Left lobe of liver (tissue), 2 donors: ENCODE measurements at regions not wholly inside any gene's neighbourhood (a gene's known extent, or its start where the extent isn't known, plus 50 kb on each side); places are given as distances from the start of the nearest gene placed in this dataset.

Experiments
- ATAC-seq: fragments of 200-7000 bp; cut with Tn5 transposase; one replicate; pipeline ENCODE4 v1.9.1; 2020; ENCODE audit warnings: mild to moderate bottlenecking, moderate library complexity
- DNase-seq: peaks from one replicate; pipeline ENCODE4 v3.0.0-alpha.2; 2020; ENCODE audit warnings: low spot score
- donor health status: DM: no; HTN: no; CAD: no; lungs with moderate emphysema.
- donor health status: DM: no; HTN: yes; CAD: no.

DNA sequence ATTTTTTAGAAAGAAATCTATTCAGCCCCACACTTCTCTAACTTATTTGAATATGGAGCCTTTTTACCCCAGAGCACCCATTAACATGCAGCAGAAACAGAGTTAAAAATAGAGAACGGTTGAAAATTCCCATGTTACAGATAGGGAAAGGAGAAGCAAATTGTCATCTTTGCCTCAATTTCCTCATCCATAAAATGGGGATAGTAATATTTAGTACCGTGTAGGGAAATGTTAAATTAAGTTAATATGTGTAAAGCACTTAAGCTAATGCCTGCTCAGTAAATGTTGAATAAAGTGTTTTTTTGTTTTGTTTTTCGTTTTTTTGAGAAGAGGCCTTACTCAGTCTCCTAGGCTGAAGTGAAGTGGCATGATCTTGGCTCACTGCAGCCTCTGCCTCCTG, 50.3 kb downstream of the NAV1 start:
- ATAC-seq: no peak
- DNase-seq: no peak

GRCh38 chr1:201590474-201590873, 51.5 kb downstream of the NAV1 start:
- no peak for ATAC-seq

DNA sequence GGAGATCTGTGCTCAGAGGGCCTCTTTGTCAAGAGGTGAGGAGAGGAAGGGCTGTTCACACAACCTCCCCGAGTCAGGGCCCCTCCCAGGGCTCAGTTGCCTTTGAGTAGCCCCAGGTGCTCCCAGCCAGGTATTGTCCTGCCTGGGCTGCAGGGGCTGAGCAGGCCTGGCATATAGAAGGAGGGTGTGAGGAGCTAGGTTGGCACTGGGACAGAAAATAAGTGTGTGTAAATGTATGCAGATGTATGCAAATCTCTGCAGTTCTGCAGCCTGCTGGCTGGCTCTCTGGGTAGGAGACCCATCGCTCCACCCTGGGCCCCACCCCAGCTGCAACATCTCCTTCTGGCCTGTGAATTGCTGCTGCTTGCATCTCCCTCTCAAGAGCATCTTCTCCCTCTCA, 52.4 kb downstream of the NAV1 start:
- DNase-seq (no peak), ATAC-seq (no peak)

More at GRCh38 chr1:201590474-201590873, 51.5 kb downstream of the NAV1 start:
- DNase-seq: no peak

DNA sequence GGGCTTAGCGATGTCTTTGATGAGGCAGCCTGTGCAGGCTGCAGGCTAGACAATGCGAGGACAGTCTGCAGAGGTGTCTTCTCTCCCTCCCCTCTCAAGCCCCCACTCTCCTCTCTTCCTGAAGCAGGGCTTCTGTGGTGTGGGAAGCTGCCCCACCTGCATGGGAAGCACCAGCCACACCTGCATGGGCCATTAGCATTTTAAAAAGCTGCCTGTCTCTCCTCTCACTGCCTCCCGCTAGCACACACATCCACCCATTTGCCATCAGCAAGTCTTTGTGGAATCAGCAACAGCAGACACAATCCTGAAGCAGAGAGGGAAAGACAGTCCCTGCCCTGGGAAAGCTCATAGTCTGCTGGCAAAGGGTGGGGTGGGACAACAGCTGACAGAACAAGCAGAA, 53.1 kb downstream of the NAV1 start:
- DNase-seq (no peak), ATAC-seq (no peak)

GRCh38 chr1:201593200-201593921, 54.4 kb downstream of the NAV1 start:
- ATAC-seq (peak; percentile 76), DNase-seq (no peak)

DNA sequence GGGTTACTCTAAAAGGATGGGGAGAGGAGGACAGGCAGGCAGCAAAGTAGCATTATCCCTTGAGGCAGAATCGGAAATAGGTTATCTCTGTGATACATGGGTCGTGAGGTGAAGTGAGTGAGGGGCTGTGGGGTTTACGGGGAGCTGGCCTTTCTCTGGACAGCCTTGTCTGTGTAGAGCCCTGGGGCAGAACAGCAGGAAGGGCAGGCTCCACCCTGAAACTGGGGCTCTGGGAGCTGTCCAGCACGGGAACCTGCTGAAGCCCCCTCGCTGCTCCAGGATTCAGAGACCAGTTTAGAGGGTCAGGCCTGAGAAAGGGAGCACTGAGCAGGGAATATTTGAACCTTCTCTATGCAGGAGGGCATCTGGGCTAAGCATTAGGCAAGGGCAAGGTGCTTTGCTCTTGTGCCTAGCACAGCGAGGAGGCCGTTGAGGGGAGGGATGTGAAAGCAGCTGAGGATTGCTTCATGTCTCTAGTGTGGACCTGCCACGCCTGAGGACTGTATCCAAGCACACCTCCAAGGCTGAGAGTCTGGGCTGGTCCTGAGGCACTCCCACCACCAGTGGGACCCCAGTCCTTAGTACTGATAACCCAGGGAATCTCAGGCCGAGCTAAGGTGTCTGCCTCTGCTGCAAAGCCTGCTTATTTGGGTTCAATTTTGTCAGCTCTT, 55.8 kb downstream of the NAV1 start:
- no peak for ATAC-seq
- no peak for DNase-seq

GRCh38 chr1:201595381-201595780, 56.5 kb downstream of the NAV1 start:
- DNase-seq (no peak), ATAC-seq (no peak)

- ATAC-seq: no peak
- no peak for DNase-seq
Observed at GRCh38 chr1:201596101-201596868, 57.4 kb downstream of the NAV1 start.

DNA sequence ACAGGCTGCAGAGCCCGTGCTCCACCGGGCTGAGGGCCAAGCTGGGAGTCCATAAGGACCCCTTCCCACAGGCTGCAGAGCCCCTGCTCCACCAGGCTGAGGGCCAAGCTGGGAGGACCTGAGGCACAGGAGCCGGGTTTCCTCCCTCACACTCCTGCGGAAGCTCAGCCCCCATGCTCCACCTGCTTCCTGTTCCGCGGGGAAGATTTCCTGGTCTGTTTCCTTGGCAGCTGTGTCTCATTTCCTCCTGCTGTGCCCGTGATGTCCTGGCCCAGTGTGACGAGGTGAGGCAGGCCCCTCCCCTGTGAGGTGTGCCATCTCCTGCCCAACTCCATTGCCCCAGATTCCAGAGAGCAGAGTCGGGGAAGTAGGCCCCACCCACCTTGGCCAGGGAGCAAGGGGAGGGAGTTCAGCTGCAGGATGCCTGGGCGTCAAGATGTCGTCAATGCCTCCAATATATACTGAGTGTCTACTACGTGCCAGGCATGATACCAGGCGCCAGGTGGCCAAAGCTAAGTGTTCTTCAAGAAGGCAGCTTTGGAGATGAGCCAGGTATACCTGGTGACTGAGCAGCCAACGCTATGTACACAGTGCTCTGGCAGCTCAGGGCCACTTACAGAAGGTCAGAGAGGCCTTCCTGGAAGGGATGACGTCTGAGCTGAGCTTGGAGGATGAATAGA, 58.8 kb downstream of the NAV1 start:
- ATAC-seq (peak; percentile 43), DNase-seq (no peak)

DNA sequence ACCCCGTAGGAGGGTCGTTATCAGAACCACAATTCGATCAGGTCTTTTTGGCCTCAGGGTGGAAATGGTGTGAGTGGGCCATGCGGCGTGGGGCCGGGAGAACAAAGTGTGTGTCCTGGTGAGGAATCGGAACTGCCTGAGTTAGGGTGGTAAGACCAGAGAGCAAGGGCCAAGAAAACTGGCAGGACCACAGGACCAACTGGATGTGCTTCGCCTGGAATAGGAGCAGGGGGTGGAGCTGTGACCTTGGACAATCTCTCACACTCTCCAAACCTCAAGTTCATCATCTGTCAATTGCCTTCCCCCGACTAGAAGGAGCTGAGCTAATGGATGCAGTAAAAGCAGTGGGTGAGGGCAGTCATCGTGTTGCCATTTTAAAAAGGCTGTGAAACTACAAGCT, 59.5 kb downstream of the NAV1 start:
- no peak for DNase-seq
- no peak for ATAC-seq

DNA sequence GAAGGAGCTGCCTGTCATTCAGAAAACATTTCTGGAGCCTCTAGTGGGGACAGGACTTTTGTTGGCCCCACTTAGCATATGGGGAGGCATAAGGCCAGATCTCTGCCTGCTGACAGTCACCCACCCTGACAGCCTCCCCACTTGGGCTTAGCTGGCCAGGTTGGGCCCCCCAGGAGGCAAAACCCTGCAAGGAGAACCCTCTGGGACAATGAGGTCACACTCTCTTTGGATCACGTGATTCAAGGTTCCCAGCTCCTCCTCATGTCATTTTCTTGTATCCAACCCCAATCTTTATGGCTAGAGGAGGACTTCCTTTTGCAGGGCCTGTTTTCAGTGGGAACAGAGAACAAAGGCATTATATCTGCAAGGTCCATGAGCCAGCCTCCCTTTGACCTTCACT, 60.0 kb downstream of the NAV1 start:
- ATAC-seq (no peak), DNase-seq (no peak)

DNA sequence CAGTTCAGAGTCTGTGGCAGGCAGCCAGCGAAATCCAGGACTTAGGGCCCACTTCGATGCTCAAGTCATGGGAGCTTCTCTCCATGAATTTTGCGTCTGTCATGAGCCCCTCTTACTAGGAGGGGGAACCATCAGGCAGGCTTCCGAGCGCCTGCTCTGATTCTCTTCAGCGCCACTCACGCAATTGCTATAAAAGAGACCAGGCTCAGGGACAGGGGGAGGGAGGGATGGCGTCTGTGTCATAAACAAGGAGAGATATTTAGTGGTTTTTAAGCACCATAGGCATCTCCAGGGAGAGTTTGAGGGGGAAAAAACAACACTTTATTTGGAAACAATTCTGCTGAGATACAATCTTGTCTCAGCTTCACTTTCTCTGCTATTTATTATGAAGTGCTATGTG, 60.6 kb downstream of the NAV1 start:
- no peak for ATAC-seq
- DNase-seq: no peak

GRCh38 chr1:201602413-201603265, 63.7 kb downstream of the NAV1 start:
- ATAC-seq (no peak), DNase-seq (no peak)

DNA sequence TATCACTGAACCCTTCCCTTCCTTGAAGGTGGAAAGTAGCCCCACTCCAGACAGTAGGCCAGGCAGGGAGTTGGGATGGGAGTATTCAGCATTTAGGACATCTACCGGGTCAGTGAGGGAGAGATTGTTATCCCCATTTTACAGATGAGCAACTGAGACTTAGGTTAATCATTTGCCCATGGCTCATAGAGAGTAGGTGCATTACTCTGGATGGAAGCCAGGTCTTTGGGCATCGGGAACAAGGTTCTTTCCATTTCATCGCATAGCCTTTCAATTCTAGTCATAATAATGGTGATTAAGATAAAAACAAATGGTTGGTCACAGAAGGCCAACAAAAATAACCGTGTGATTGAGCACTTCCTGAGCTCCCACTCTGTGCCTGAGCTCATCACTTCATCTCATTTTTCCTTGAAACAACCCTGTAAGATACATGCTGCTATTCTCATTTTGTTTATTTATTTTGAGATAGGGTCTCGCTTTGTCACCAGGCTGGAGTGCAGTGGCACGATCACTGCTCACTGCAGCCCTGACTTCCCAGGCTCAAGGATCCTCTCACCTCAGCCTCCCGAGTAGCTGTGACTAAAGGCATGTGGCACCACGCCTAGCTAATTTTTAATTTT, 64.8 kb downstream of the NAV1 start:
- ATAC-seq (no peak), DNase-seq (no peak)

DNA sequence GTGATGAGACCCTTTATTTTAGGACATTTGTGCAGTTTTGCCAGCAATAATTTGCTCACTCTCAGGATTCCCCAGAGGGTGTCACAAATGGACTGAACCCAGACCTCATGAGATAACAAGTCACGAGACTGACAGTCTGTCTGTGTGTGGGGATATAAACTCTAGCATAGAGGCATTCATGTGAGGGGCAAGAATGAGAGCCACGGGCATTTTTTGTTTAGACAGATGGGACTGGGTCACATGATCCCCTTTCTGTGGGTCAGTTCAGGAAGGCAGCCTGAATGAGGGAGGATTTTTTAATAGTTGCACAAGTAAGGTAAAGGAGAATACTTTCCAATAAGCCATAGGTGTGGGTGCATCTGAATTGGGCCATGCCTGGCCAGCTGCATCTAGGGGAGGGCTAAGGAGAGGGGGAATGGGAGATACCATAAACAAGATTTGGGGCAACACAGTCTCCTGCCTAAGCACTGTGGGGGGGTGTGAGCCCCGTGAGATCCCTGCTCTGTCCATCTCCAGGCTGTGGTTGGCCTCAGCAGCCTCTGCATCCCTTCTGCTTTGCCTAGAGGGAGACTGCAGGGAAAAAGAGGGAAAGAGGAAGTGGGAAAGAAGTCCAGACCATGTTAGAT, 66.6 kb downstream of the NAV1 start:
- DNase-seq (no peak), ATAC-seq (no peak)

DNA sequence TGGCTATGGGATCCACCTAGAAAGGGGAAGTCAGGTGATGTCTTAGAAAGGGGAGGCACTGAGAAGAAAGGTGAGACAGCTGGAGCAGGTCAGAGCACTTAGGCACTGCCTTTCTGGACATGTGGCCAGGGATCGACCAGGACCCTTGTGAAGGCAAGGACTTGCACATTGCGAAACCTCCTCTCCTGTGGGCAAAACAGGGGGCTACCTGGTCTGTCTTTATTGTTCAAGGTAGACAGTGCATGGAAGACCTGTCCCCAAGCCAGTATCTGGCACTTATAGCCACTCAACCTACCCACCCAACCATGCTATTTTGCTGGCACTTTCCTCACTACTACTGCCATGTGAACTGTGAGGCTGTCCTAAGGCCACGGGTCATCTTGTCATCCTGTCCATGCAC, 67.2 kb downstream of the NAV1 start:
- ATAC-seq (no peak), DNase-seq (no peak)

DNA sequence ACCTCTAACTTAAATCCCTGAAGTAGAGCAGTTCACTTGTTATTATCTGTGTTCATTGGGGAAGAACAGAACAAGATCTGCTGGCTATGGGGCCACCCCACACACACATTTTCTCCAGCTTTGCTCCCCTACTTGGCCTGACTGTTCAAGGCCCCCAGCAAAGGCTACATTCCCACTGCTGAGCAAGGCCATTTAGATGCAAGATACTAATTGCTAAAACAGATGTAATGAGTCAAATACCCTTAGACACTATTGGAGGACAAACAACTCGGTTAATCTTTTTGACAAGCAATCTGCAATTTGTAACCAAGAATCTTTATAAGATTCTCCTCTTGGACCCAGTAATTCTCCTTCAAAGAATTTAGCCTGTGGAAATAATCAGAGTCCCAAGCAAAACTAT, 67.7 kb downstream of the NAV1 start:
- no peak for ATAC-seq

GRCh38 chr1:201608635-201609395, 69.9 kb downstream of the NAV1 start:
- ATAC-seq (no peak), DNase-seq (no peak)

More for the DNA sequence above, 67.7 kb downstream of the NAV1 start:
- no peak for DNase-seq
